ENCODE measurements at regions not wholly inside any gene's neighbourhood (a gene's known extent, or its start where the extent isn't known, plus 50 kb on each side); places are given as distances from the start of the nearest gene placed in this dataset.

DNA sequence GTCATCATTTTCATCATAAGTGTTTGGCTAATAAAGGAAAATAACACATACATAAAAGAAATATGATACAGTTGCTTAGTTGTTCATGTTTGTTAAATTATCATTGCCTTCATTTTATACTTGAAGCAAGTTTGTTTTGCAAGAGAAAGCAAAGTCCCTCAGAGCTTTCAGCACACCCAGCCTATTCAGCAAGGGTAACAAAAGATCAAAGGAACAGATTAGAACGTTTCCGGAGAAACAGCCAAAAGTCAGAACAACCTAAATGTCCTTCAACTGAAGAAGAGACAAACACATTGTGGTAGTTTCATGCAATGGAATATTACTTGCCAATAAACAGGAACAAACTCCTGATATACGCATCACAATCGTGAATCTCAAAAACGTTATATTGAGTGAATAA is 380.7 kb downstream of the MZT1 start:
- no peak for DNase-seq (ENCODE audit: low read depth)

DNA sequence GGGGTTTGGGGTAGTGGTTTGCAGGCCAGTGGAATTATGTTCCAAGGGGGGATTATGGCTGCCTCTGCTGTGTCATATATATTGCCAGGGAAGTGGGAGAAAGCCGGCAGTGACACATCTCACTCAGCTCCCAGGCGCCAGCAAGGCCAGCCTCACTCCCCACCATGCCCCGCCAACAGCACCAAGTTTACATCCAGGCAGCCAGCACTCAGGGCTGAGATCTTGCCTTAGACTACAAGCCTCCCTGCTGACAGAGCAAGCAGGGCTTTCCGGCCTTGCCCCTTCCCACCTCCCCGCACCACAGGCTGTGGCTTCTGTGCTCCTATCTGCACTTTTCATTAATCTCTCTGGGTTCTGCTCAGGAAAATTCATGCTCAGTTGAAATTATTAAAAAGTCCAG is 385.1 kb downstream of the MZT1 start:
- DNase-seq (ENCODE audit: low read depth): no peak

DNA sequence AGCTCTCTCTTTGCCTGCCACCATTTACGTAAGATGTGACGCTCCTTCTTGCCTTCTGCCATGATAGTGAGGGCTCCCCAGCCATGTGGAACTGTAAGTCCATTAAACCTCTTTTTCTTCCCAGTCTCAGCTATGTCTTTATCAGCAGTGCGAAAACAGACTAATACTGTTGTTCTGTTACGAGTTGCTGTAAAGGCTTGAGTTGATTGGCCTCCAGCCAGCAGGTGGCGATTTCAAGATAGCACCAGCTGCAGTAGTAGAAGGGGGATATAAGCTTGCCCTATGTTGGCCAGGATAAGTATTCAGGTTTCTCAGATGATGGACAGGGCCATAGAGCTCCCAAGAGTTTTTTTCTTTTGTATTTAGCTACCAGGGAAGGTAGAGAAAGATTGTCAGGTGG is 385.5 kb downstream of the MZT1 start:
- no peak for DNase-seq (ENCODE audit: low read depth)

DNA sequence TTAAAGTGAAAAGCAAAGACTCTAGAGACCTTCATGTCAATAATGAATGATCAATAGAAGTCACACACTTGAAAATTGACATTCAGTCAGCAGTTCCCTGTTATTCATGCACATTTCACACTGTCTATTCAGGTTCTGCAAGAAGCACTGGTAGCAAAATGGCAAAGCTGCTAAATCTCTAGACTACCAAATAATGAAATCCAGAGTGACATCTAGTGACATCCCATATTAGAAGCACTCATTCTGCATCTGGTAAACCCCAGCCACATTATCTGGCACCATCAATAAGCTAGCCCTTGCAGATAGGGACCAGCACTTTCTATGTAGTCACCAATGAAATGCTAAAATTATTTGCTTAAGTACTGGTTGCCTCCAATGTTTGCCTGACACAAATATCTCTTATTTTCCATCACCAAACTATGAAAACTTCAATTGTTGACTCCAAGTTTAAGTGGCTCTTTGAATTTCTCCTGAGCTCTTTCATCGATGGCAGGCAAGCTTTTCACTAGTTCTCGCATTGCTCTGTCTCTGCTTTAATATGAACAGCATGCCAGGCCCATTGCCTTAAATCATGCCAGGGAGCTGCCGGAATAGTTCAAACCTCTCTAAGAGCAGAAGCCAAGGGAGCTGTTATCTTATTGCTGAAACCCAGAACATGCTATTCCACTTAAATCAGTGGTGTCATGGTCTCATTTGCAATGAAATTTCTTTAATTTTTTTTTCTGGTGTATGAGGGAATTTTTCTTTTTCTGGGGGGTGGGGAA is 409.9 kb downstream of the MZT1 start:
- DNase-seq (ENCODE audit: low read depth): no peak

DNA sequence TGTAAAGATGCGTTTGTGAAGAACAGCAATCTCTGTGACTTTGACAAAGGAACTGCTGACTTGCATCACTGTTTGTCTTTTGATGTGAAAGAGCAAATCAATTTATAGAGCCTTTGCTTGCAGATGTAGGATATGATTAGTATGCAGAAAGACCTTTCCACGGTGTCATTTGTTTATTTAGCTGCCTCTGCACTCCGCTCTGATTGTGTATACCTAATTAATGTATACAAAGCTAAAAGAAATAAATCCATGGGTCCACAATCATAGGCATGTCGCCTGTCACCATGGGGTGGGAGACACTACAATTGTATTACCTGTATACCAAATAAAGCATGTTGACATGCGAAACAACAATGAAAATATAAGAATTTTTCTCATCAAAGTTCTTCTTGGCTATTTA is 410.7 kb downstream of the MZT1 start:
- DNase-seq (ENCODE audit: low read depth): no peak

DNA sequence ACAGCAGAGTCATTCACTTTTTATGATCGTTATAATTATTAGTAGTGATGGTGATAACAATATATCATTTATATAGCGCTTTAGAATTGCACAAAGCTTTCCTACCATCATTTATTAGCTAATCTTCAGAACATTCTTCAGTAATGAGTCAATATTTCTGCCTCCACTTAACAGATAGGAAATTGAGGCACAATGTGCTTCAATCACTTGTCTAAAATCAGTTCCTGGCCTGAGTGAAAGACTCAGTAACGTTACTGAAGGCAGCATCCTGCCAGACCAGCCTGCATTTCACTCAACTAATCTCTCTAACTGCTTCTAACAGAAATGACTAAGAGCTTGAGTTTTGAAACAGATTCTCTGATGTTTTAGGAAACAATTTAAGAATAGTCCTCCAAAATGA is 412.1 kb downstream of the MZT1 start:
- DNase-seq (ENCODE audit: low read depth): no peak

DNA sequence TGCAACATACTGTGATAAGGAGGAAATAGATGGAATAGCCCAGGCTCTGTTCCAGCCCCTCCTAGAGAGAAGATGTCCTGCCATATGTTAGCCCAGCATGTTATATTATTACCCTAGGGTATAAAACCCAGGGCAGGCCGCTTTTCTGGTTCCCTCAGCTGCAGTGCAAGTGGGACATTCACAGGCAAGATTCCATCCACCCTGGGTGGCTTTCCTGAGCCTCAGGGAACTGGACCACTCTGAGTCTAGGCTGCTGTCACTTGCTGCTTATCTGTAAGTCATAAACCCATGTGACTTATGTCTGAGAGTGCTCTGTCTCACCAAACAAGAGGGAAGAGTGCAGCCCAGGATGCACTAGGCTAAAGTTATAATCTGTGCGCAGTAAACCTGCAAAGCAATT is 413.2 kb downstream of the MZT1 start:
- no peak for DNase-seq (ENCODE audit: low read depth)

DNA sequence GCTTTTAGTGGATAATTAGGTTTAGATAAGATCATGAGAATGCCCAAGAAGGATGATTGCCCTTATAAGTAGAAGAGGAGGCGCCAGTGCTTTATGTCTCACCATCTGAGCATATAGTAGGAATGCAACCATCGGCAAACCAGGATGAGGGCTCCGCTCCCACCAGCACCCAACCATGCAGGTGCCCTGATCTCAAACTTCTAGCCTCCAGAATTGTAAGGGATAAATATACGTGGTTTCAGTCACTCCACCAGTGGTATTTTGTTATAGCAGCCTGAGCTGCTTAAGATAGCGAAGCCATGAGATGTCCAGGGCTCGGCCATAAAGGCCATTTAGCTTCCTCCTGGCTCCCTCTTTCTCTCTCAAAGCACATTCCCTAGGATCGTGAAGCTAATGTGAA is 413.9 kb downstream of the MZT1 start:
- no peak for DNase-seq (ENCODE audit: low read depth)

DNA sequence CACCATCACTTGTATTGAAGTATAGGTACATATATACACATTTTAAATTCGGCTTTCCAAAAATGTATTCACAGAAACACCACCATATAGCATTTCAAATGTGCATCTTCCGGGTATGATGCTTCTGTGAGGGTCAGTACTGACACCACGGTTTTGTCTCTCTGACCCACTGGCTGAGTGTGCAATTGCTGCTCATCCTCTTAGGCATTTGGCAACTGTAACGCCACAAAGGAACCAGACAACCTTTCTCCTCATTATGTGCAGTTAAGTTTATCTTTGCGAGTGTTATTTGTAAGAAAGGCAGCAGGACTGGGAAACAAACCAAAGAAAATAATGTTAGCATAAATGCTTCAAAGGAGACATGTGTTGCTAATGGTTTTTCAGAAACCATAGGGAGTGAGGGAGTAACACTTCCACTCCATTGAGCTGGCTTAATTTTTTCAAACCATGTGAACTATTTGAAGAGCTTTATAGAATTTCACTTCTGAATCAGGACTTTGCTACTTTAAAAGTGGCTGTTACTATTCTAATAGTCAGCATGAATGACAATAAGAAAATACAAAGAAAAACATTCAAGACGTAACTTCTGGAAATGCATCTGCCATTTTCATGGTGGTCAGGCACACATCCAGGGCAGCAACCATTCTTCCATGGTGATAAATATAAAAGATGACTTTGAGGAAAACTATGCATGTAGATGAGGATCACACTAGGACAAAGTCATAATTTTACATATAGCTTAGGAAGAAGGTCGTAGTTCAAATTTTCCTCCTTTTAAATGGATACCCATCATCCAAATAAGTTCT is 423.3 kb downstream of the MZT1 start:
- no peak for DNase-seq (ENCODE audit: low read depth)

DNA sequence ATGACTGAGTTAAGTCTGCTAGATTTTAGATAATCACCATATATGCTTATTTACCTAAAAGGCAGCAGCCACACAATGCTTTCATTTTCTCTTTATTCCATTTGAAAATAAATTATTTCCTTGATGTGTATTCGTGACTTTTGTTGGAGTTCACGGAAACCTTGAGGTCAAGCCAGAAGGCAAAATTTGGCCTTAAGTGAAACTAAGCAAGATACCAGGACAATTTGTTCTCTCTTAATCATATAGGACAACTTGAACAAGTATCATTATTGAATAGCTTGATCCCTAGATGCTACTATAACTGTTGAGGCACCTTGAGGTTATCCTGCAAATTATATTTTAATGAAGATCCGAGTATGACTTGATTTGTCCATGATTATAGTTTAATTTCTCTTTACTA is 429.2 kb upstream of the DACH1 start:
- no peak for DNase-seq (ENCODE audit: low read depth)

DNA sequence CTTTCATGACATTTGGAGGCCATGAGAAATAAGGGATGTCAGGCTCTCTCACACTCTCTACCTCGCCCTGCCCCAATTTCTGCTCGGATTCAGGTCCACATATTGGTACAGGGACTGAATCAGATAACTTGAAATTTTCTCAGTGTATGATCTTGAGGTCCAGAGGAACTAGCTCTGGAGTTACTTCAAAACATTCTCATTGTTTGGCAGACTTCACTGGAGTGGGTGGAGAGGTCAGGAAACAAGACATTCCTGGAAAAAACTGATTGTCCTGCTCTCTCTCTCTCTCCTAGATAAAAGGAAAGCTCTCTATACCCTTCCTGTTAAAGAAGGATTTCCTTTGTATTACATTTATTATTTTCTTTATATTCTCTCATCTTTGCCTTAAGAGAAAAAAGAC is 428.1 kb upstream of the DACH1 start:
- DNase-seq (ENCODE audit: low read depth): no peak

DNA sequence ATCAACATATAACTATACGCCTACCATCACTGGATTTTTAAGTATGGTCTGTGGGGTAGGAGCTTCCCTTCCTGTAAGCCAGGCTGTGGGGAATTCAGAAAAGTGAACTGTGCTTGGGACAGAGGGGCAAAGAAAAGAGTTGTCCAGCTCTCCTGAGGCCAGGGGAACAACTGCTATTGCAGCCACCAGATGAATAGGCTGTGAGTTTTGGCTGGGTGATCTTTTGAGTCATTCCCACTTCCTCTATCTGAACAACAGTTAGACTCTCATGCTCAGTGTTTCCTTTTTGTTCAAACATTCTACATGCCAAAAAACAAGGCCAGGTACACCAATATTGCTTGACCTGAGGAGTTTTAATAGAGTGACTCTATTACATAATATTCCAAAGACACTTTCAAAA is 426.2 kb upstream of the DACH1 start:
- DNase-seq (ENCODE audit: low read depth): no peak

DNA sequence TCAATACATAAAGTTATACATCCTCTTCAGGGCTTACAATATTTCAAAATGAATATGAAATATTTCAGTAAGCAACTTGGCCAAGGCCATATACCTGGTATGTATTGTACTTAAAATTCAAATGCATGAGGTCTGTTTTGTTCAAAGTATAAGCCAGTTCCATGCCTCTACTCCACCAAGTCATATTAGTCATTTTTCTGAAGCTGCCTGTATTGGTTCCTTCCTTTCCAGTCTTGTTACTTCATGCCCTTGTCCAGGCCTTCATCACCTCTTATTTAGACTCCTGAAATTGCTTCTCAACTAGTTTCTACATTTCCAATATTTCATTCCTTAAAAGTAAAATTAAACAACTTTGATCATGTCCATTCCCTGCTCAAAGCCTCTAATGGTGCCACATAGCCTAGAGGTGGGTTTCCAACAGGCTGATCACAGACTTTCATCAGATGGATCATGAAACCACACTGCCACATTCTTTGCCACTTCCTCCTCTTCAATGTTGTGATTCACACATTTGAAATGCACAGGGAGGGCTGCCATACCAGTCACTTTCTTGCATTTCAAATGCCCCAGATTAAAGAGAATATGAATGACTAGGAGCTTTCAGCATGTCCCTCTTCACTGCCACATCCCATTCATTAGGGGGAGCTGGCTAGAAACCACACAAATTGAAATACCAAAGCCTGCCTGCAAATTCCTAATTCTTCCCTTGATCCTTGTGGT is 424.1 kb upstream of the DACH1 start:
- DNase-seq (ENCODE audit: low read depth): no peak

DNA sequence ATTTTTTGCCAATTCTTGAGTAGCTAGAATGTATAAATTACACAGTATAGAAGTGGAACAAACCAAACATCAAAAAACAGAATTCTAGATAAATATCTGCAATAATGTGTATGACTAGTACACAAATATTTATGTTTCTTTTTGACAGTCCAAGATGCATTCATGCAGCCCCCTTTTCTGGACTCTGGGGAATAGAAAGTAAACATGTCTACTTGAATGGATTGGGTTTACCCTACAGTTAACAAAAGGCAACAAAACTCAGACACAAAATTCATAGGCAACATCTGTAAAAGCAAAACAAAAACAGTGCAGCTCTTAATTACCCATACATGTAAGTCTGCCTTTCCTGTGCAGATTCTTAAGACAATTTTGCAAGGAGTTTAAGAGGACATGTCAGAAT is 419.4 kb upstream of the DACH1 start:
- DNase-seq (ENCODE audit: low read depth): no peak

DNA sequence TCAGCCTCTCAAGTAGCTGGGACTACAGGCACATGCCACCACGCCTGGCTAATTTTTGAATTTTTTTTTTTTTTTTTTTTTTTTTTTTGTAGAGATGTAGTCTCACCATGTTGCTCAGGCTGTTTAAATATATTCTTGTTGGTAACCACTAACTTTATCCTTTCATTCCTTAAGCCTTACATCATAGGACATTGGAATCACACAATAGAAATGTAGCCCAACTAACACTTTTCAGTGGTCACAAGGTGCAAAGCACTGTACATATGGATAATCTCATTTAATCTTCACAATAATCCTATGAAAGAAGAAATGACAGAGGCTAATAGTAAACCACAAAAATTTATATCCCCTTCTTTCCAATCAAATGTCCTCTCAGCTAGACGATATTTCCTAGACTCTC is 417.8 kb upstream of the DACH1 start:
- no peak for DNase-seq (ENCODE audit: low read depth)

DNA sequence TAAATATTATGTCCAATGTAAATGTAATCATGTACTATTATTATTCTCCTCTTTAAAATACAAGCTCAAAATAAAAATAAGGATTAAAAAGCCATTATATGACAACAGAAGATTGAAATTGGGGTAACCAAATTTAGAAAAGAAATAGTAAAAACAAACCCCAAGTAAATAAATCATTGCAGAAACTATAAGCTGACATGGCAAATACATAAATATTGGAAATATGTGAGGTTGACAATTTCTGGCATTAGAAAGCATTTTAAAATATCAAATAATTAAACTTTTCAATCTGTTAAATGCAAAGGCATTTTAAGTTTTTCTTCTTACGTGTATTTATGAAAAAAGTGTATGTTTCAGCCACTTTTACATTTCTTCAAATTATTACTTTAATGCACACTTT is 394.7 kb upstream of the DACH1 start:
- no peak for DNase-seq (ENCODE audit: low read depth)

DNA sequence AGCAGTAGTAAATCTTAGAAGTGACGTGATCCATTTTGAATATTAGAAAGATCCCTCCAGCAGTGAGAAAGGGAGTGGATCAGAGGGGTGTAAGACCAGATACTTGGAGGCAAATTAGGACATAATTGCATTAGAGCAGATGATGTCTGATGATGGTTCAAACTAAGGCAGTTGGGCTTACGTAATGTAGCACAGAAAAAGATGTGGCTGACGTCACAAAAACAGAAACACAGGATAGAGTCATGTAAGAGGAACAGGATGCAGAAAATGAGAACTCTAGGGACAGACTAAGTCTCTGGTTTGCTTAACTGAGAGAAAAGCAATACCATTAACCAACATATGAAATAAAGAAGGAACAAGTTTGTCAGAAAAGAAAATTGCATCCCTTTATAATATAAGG is 392.5 kb upstream of the DACH1 start:
- DNase-seq (ENCODE audit: low read depth): no peak

DNA sequence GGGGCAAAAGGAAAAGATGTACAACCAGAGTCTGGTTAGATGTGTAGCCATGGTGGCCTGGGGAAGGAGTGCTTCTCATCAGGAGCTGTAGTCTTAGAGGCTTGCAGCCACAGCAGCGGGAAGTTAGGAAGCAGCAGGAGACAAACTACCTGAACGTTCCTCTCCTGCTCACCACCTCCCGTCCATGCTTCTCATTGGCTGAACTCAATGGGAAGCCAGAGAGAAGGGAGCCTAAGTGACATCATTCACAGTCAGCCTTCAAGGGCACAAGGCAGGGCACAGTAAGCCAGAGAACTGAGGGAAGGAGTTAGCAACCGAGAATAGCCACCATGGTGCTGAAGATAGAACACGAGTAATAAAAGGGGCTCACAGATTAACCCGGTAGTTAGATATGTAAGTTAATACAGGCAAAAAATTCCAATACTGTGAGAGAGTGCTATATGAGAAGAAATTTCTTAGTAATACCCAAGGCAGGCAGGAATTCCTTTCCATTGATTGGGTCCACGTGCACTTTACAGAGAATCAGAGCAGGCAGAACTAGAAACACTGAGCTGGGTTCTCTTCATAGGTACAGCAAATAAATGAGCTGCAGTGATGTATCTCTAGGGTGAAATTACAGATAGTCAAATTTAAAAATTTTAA is 391.5 kb upstream of the DACH1 start:
- no peak for DNase-seq (ENCODE audit: low read depth)

DNA sequence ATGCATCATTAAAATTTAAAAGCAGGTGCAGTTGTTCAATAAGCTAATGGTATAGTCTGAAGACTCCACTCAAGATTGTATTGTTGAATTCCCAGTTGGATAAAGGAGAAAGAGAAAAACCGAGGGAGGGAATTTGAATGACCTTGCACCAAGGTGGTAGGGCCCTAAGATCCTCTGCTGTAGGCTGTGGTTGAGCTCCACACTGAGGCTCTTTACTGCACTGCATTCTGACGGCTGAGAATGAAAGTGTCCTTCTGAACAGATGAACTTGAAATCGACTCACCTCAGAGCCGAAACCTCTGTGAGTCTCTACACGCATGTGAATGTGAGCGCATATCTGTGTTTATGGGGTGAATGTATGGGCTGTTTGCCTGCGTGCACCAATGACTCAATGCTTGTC is 388.9 kb upstream of the DACH1 start:
- no peak for DNase-seq (ENCODE audit: low read depth)

DNA sequence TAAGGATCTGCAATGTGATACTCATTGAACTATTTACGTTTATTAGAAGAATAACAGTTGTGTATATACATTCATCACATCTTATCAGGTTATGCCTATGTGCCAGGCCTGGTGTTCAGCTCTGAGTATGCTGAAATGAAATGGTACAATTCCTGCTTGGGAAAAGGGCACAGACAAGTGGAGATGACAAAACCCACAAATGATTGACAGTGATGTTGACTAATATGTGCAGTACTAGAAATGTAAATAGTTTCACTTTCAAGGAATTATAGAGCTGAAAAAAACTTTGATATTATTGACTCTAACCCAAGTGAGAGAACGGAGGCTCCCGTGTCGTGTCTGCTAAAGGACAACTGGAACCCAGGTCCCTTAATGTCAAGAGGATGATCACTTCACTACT is 386.8 kb upstream of the DACH1 start:
- DNase-seq (ENCODE audit: low read depth): no peak

DNA sequence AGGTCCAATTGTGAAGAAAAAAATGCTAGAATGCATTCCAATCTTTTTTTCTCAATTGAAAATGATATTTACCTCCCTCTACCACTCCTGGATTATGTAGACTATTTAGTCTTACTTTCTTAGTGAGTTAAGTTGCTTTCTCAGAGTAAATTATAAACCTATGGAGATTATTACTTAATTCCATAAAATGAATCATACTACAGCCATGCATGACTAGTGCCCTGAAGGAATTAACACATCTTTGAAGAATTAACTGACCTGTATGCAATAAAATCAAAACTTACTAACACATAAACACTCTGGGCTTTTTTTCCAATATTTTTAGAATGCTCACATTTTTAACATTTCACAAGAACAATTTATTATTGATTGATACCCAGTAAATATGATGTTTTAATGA is 379.4 kb upstream of the DACH1 start:
- no peak for DNase-seq (ENCODE audit: low read depth)

DNA sequence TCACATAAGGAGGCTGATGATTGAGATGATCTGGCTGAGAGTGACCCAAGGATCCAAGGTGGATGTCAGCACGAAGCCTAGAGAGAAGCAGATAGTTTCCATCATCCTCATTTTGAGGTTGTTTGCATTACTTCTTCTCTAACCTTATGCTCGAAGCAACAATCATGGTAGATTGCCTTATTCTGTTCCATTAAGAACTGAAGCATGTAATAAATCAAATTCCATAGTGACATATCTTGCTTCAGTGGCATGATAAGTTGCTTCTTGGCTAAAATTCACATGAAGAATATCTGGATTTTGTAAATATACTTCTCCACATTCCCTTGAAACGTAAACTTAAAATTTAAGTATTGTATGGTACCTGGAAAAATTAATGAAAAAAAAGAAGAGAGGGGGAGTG is 377.8 kb upstream of the DACH1 start:
- DNase-seq (ENCODE audit: low read depth): no peak

DNA sequence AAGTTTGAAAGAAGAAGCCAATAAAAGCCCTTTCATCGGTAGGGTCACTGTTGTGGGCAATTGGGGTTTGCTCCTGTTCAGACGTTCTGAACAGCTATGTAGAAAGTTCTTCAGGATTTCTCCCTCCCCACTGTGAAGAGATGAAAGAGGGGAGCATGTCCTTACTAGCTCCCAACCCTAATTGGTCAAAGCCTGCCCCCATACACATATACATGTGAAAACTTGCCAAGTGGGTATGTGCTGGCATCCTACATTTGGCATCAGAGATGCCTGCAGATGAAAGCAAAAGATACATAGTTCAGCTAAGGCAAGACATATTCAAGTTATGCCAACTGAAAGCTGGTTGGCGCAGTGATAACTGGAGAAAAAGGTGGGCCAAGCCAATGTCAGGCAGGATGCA is 363.1 kb upstream of the DACH1 start:
- no peak for DNase-seq (ENCODE audit: low read depth)

Data from stimulated activated CD8-positive, alpha-beta memory T cell treated with anti-CD3 and anti-CD28 coated beads, Interleukin-4, amount 100 ng/mL, for 24 hours (primary cell).